ENCODE measurements at regions not wholly inside any gene's neighbourhood (a gene's known extent, or its start where the extent isn't known, plus 50 kb on each side); places are given as distances from the start of the nearest gene placed in this dataset.

GRCh38 chr13:83211301-83211700, 671.0 kb downstream of the SLITRK1 start:
- H3K4me3 ChIP-seq (ENCODE audit: low read depth, low read length) = no peak overlapping the region
- H3K36me3 ChIP-seq (ENCODE audit: control insufficient read depth, insufficient read depth, low read length) = no peaks in the 10 kb centered on the region
- no peak for DNase-seq (ENCODE audit: low read depth in 4 of 6, low spot score in 6 of 6)
- H3K9me3 ChIP-seq (ENCODE audit: control insufficient read depth, insufficient read depth, low read length) = peaks cover 9% of the 10 kb centered on the region
- no peaks in the 10 kb centered on the region for H3K27me3 ChIP-seq (ENCODE audit: control insufficient read depth, insufficient read depth, low read length)
- no peaks in the 10 kb centered on the region for H3K4me1 ChIP-seq (ENCODE audit: control insufficient read depth, insufficient read depth, low read length)
- no peak overlapping the region for H3K27ac ChIP-seq (ENCODE audit: low read depth, low read length)
- WGBS (ENCODE audit: insufficient coverage) = no CpG with 5 or more reads among the region's 1 CpG

GRCh38 chr13:83204886-83205285, 677.4 kb downstream of the SLITRK1 start:
- no peak overlapping the region for H3K4me3 ChIP-seq (ENCODE audit: low read depth, low read length)
- no peak overlapping the region for H3K27ac ChIP-seq (ENCODE audit: low read depth, low read length)
- H3K27me3 ChIP-seq (ENCODE audit: control insufficient read depth, insufficient read depth, low read length) = no peaks in the 10 kb centered on the region
- H3K36me3 ChIP-seq (ENCODE audit: control insufficient read depth, insufficient read depth, low read length) = no peaks in the 10 kb centered on the region
- 83% methylated on average over 1 of the region's 3 CpGs for WGBS (ENCODE audit: insufficient coverage)
- DNase-seq (ENCODE audit: low read depth in 4 of 6, low spot score in 6 of 6) = no peak
- H3K9me3 ChIP-seq (ENCODE audit: control insufficient read depth, insufficient read depth, low read length) = peaks cover 5% of the 10 kb centered on the region
- no peaks in the 10 kb centered on the region for H3K4me1 ChIP-seq (ENCODE audit: control insufficient read depth, insufficient read depth, low read length)

GRCh38 chr13:83201506-83201905, 680.8 kb downstream of the SLITRK1 start:
- H3K4me3 ChIP-seq (ENCODE audit: low read depth, low read length) = no peak overlapping the region
- DNase-seq (ENCODE audit: low read depth in 4 of 6, low spot score in 6 of 6) = peak in 2 of 6 donors; percentile 40 to 48
- no peaks in the 10 kb centered on the region for H3K4me1 ChIP-seq (ENCODE audit: control insufficient read depth, insufficient read depth, low read length)
- no peaks in the 10 kb centered on the region for H3K36me3 ChIP-seq (ENCODE audit: control insufficient read depth, insufficient read depth, low read length)
- 62% methylated on average over 2 of the region's 3 CpGs for WGBS (ENCODE audit: insufficient coverage)
- H3K27ac ChIP-seq (ENCODE audit: low read depth, low read length) = no peak overlapping the region
- no peaks in the 10 kb centered on the region for H3K27me3 ChIP-seq (ENCODE audit: control insufficient read depth, insufficient read depth, low read length)
- no peaks in the 10 kb centered on the region for H3K9me3 ChIP-seq (ENCODE audit: control insufficient read depth, insufficient read depth, low read length)

GRCh38 chr13:83197316-83197715, 685.0 kb downstream of the SLITRK1 start:
- H3K4me3 ChIP-seq (ENCODE audit: low read depth, low read length) = no peak overlapping the region
- H3K4me1 ChIP-seq (ENCODE audit: control insufficient read depth, insufficient read depth, low read length) = no peaks in the 10 kb centered on the region
- no peaks in the 10 kb centered on the region for H3K36me3 ChIP-seq (ENCODE audit: control insufficient read depth, insufficient read depth, low read length)
- no peaks in the 10 kb centered on the region for H3K9me3 ChIP-seq (ENCODE audit: control insufficient read depth, insufficient read depth, low read length)
- no peaks in the 10 kb centered on the region for H3K27me3 ChIP-seq (ENCODE audit: control insufficient read depth, insufficient read depth, low read length)
- no peak overlapping the region for H3K27ac ChIP-seq (ENCODE audit: low read depth, low read length)
- DNase-seq (ENCODE audit: low read depth in 4 of 6, low spot score in 6 of 6) = no peak
- WGBS (ENCODE audit: insufficient coverage) = 86% methylated on average over 1 of the region's 3 CpGs

GRCh38 chr13:83190020-83190419, 692.3 kb downstream of the SLITRK1 start:
- no peaks in the 10 kb centered on the region for H3K36me3 ChIP-seq (ENCODE audit: control insufficient read depth, insufficient read depth, low read length)
- WGBS (ENCODE audit: insufficient coverage) = 88% methylated on average over 1 of the region's 3 CpGs
- H3K9me3 ChIP-seq (ENCODE audit: control insufficient read depth, insufficient read depth, low read length) = peaks cover 4% of the 10 kb centered on the region
- no peaks in the 10 kb centered on the region for H3K27me3 ChIP-seq (ENCODE audit: control insufficient read depth, insufficient read depth, low read length)
- no peak overlapping the region for H3K27ac ChIP-seq (ENCODE audit: low read depth, low read length)
- no peak for DNase-seq (ENCODE audit: low read depth in 4 of 6, low spot score in 6 of 6)
- H3K4me1 ChIP-seq (ENCODE audit: control insufficient read depth, insufficient read depth, low read length) = no peaks in the 10 kb centered on the region
- H3K4me3 ChIP-seq (ENCODE audit: low read depth, low read length) = no peak overlapping the region

- H3K27me3 ChIP-seq (ENCODE audit: control insufficient read depth, insufficient read depth, low read length) = no peaks in the 10 kb centered on the region
- no CpG with 5 or more reads among the region's 2 CpGs for WGBS (ENCODE audit: insufficient coverage)
- peak in 1 of 6 donors; percentile 6 for DNase-seq (ENCODE audit: low read depth in 4 of 6, low spot score in 6 of 6)
Observed at GRCh38 chr13:83184819-83185218, 697.5 kb downstream of the SLITRK1 start.

GRCh38 chr13:83184150-83184475, 698.2 kb downstream of the SLITRK1 start:
- DNase-seq (ENCODE audit: low read depth in 4 of 6, low spot score in 6 of 6) = no peak
- no CpG with 5 or more reads among the region's 11 CpGs for WGBS (ENCODE audit: insufficient coverage)
- Histone ChIP-seq H3K4me3 (ENCODE audit: low read depth, low read length) (no peak overlapping the region), H3K4me1 (ENCODE audit: control insufficient read depth, insufficient read depth, low read length) (peaks cover 2% of the 10 kb centered on the region), H3K9me3 (ENCODE audit: control insufficient read depth, insufficient read depth, low read length) (peaks cover 4% of the 10 kb centered on the region), H3K36me3 (ENCODE audit: control insufficient read depth, insufficient read depth, low read length) (no peaks in the 10 kb centered on the region), H3K27me3 (ENCODE audit: control insufficient read depth, insufficient read depth, low read length) (no peaks in the 10 kb centered on the region), H3K27ac (ENCODE audit: low read depth, low read length) (no peak overlapping the region)

More at GRCh38 chr13:83184819-83185218, 697.5 kb downstream of the SLITRK1 start:
- Histone ChIP-seq H3K9me3 (ENCODE audit: control insufficient read depth, insufficient read depth, low read length) (peaks cover 4% of the 10 kb centered on the region), H3K4me1 (ENCODE audit: control insufficient read depth, insufficient read depth, low read length) (peaks cover 2% of the 10 kb centered on the region), H3K4me3 (ENCODE audit: low read depth, low read length) (no peak overlapping the region), H3K27ac (ENCODE audit: low read depth, low read length) (no peak overlapping the region), H3K36me3 (ENCODE audit: control insufficient read depth, insufficient read depth, low read length) (no peaks in the 10 kb centered on the region)

- Histone ChIP-seq H3K36me3 (ENCODE audit: control insufficient read depth, insufficient read depth, low read length) (no peaks in the 10 kb centered on the region), H3K27me3 (ENCODE audit: control insufficient read depth, insufficient read depth, low read length) (no peaks in the 10 kb centered on the region), H3K4me3 (ENCODE audit: low read depth, low read length) (no peak overlapping the region), H3K27ac (ENCODE audit: low read depth, low read length) (no peak overlapping the region), H3K9me3 (ENCODE audit: control insufficient read depth, insufficient read depth, low read length) (peaks cover 4% of the 10 kb centered on the region), H3K4me1 (ENCODE audit: control insufficient read depth, insufficient read depth, low read length) (peaks cover 2% of the 10 kb centered on the region)
- DNase-seq (ENCODE audit: low read depth in 4 of 6, low spot score in 6 of 6) = no peak
- WGBS (ENCODE audit: insufficient coverage) = 96% methylated on average over 14 of the region's 14 CpGs
Observed at GRCh38 chr13:83183439-83184149, 698.7 kb downstream of the SLITRK1 start.

- H3K9me3 ChIP-seq (ENCODE audit: control insufficient read depth, insufficient read depth, low read length) = peaks cover 4% of the 10 kb centered on the region
- H3K4me3 ChIP-seq (ENCODE audit: low read depth, low read length) = no peak overlapping the region
- no peaks in the 10 kb centered on the region for H3K36me3 ChIP-seq (ENCODE audit: control insufficient read depth, insufficient read depth, low read length)
- peaks cover 2% of the 10 kb centered on the region for H3K4me1 ChIP-seq (ENCODE audit: control insufficient read depth, insufficient read depth, low read length)
- DNase-seq (ENCODE audit: low read depth in 4 of 6, low spot score in 6 of 6) = no peak
- H3K27ac ChIP-seq (ENCODE audit: low read depth, low read length) = no peak overlapping the region
- 75% methylated on average over 8 of the region's 8 CpGs for WGBS (ENCODE audit: insufficient coverage)
- H3K27me3 ChIP-seq (ENCODE audit: control insufficient read depth, insufficient read depth, low read length) = no peaks in the 10 kb centered on the region
Observed at GRCh38 chr13:83182845-83183244, 699.4 kb downstream of the SLITRK1 start.

- Histone ChIP-seq H3K36me3 (ENCODE audit: control insufficient read depth, insufficient read depth, low read length) (no peaks in the 10 kb centered on the region), H3K4me3 (ENCODE audit: low read depth, low read length) (no peak overlapping the region), H3K9me3 (ENCODE audit: control insufficient read depth, insufficient read depth, low read length) (no peaks in the 10 kb centered on the region), H3K4me1 (ENCODE audit: control insufficient read depth, insufficient read depth, low read length) (peaks cover 2% of the 10 kb centered on the region), H3K27ac (ENCODE audit: low read depth, low read length) (no peak overlapping the region), H3K27me3 (ENCODE audit: control insufficient read depth, insufficient read depth, low read length) (no peaks in the 10 kb centered on the region)
- no peak for DNase-seq (ENCODE audit: low read depth in 4 of 6, low spot score in 6 of 6)
- WGBS (ENCODE audit: insufficient coverage) = no CpG with 5 or more reads among the region's 1 CpG
Observed at GRCh38 chr13:83178008-83178407, 704.3 kb downstream of the SLITRK1 start.
